ENCODE measurements at regions not wholly inside any gene's neighbourhood (a gene's known extent, or its start where the extent isn't known, plus 50 kb on each side); places are given as distances from the start of the nearest gene placed in this dataset.
"Not testable (repeated sequence)": the region's sequence is repeated elsewhere in the genome, so short reads cannot be mapped to it uniquely, and the experiment has no call there.

DNA sequence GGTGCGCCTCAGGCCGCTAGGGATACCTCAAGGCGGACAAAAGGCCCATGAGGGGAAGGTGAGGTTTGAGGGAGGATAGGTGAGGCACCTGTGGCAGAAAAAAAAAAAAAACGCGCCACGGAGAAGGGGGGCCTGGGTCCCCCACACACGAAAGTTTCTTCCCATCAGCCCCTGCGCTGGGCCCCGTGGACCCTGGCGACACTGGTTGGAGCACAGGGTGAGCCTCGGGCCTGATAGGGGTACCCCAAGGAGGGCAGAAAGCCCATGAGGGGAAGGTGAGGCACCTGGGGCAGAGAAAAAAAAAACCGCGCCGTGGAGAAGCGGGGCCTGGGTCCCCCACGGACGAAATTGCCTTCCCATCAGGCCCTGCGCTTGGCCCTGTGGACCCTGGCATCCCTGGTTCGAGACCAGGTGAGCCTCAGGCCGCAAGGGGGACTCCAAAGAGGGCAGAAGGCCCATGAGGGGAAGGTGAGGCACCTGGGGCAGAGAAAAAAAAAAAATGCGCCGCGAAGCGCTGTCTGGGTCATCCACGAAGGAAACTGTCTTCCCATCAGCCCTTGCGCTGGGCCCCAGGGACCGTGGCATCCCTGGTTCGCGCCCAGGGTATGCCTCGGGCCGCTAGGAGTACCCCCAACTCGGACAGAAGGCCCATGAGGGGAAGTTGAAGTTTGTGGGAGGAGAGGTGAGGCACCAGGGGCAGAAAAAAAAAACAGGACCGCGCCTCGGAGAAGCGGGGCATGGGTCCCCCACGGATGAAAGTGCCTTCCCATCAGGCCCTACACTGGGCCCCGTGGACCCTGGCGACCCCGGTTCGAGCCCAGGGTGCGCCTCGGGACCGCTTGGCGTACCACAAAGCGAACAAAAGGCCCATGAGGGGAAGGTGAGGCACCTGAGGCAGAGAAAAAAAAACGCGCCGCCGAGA is 226.2 kb downstream of the CCDC74A start:
- FAIRE-seq = no peak

- FAIRE-seq = no peak
Measured at GRCh38 chr2:131754929-131755720, 227.4 kb downstream of the CCDC74A start.

- no peak for FAIRE-seq
Measured at GRCh38 chr2:131756141-131756907, 228.6 kb downstream of the CCDC74A start.

- FAIRE-seq = not testable (repeated sequence)
Measured at GRCh38 chr2:131758941-131759340, 231.3 kb downstream of the CCDC74A start.

DNA sequence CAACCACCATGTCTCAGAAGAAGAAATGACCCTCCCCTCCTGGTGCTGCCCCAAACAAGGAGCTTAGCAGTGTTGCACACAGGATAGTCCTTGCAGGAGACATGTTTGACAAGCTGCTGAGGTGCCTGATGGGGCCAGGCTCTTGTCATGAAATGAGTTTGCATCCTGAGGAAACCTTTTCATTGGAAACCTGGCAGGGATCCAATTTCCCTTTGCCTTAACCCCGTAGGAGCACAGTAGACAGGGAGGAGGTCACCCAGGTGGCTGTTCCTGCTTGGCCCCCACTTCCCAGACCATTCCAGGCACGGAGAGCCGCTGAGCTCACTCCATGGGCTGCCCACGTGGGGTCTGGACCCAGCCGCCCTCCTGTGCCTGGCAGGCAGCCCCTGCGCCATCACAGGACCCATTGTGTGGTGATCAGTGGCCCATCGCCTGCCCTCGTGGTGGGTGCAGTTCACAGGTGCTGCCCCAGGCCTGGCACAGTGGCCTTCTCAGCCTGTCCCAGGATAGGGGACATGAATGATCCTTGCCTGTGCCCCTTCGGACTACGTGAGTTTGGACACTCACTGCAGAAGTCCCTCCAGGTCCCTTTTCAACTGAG is 247.4 kb downstream of the CCDC74A start:
- FAIRE-seq = not testable (repeated sequence)

DNA sequence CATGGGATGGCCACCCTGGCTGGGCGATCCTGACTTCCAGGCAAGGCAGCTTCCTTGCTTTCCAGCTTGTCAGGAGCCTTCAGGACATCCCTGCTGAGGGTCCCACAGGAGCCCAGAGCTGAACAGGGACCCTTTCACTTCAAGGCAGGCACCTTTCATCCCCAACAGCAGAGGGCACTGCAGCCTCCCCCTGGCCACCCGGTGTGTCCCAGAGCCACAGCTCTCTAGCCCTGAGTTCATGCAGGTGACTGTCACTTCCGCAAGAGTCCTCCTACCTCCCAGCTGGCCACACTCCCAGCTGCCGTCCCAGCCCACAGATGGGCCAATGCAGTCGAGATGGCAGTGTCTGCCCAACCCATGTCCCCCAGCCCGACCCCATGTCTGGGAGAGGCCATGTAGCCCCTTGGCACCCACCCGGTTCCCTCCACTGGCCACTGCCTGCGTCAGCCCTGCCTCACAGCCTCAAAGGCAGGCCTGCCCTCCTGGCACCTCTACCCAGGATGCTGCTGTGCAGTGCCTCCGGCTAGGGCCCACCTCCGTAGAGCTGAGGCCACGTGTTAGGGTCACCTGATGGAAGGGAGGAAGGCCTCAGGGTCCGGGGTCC is 248.3 kb downstream of the CCDC74A start:
- not testable (repeated sequence) for FAIRE-seq

DNA sequence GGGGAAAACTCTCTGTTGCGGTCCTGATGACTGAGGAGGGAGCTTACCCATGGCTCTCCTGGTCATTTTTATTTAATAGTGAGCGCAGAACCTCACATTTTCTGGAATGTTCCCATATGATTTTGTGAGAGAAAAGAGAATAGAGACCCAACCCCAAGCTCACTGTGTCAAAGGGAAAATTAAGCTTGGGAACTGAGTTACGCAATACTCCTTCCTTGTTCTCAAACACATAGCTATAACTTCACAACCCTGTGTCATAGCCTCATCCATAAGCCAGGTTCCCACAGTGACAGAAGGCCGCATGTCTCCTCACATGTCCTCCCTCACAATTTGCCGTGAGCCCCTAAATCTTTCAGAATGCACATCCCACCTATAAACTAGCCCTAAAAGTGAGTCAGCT is 252.8 kb downstream of the CCDC74A start:
- FAIRE-seq = not testable (repeated sequence)

GRCh38 chr2:131801210-131801744 is 273.6 kb downstream of the CCDC74A start:
- no peak for FAIRE-seq

- FAIRE-seq = not testable (repeated sequence)
Measured at GRCh38 chr2:131801745-131802350, 274.2 kb downstream of the CCDC74A start.

DNA sequence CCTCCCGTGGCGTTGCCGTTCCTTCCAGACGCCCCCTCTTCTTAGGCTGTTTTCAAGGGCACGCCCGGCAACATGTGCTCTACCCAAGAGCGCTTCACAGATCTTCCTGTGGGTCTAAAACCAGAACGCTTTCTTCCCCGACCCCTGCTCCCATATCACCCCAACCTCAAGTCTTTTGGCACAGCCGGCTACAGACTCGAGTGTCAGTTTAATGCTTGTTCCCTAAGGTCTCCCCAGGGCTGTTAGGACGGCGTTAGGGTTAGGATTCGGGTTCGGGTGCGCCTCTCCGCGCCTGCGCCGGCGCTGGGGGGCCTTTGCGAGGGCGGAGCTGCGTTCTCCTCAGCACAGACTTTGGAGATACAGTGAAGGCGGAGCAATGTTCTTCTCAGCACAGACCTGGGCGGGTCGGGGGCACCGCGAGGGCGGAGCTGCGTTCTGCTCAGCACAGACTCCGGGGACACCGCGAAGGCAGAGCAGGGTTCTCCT is 274.7 kb downstream of the CCDC74A start:
- FAIRE-seq = not testable (repeated sequence)

- FAIRE-seq = not testable (repeated sequence)
Measured at GRCh38 chr2:131803237-131803636, 275.5 kb downstream of the CCDC74A start.

DNA sequence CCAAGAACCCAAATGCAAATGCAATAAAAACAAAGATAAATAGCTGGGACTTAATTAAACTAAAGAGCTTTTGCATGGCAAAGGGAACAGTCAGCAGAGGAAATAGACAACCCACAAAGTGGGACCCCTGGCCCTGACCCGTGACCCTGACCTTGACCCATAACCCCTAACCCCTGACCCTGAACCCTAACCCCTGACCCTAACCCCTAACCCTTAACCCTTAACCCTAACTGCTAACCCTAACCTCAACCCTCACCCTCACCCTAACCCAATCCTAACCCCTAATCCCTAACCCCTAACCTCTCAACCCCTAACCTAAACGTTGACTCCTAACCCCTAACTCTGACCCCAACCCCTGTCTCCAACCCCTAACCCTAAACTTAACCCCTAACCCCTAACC is 284.9 kb downstream of the CCDC74A start:
- not testable (repeated sequence) for FAIRE-seq

- FAIRE-seq = not testable (repeated sequence)
Measured at GRCh38 chr2:131813378-131813777, 285.7 kb downstream of the CCDC74A start.

DNA sequence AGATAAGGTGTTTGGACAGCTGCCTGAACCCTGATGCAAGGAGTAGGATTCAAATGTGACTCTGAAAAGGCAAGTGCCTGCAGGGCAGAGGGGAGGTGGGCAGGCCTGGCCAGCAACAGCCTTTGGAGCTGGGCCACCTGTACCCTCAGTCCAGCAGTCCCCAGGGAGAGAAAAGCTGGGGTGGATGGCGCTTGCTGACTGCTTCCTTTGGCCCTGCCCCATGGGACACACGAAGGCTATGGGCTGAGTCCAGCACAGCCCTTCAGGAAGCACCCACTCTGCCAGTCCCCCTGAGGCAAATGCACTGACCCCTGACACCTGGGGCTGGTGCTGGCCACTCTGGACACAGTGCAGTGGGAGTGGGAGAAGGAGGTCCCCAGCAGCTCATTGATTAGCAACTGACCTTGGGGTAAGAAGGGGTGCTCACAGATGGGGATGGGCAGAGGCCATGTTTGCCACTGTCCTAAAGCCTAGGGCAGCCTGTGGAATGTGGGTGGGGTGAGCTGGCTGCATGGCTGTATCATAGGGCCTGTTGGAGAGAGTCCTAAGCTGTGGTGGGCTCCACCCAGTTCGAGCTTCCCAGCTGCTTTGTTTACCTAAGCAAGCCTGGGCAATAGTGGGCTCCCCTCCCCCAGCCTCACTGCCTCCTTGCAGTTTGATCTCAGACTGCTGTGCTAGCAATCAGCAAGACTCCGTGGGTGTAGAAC is 290.7 kb downstream of the CCDC74A start:
- FAIRE-seq = not testable (repeated sequence)

DNA sequence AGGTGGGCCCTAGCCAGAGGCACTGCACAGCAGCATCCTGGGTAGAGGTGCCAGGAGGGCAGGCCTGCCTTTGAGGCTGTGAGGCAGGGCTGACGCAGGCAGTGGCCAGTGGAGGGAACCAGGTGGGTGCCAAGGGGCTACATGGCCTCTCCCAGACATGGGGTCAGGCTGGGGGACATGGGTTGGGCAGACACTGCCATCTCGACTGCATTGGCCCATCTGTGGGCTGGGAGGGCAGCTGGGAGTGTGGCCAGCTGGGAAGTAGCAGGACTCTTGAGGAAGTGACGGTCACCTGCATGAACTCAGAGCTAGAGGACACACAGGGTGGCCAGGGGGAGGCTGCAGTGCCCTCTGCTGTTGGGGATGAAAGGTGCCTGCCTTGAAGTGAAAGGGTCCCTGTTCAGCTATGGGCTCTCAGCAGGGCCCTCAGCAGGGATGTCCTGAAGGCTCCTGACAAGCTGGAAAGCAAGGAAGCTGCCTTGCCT is 294.6 kb downstream of the CCDC74A start:
- not testable (repeated sequence) for FAIRE-seq

DNA sequence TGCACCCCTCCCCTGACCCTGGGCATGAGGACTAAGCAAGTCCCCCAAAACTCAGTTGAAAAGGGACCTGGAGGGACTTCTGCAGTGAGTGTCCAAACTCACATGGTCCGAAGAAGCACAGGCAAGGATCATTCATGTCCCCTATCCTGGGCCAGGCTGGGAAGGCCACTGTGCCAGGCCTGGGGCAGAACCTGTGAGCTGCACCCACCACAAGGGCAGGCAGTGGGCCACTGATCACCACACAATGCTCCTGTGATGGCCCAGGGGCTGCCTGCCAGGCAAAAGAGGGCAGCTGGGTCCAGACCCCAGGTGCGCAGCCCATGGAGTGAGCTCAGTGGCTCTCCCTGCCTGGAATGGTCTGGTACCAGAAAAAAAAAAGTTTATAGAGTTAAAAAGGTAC is 295.4 kb downstream of the CCDC74A start:
- FAIRE-seq = not testable (repeated sequence)

- peak; percentile 31 for FAIRE-seq
Measured at GRCh38 chr2:131824986-131825385, 297.3 kb downstream of the CCDC74A start.

DNA sequence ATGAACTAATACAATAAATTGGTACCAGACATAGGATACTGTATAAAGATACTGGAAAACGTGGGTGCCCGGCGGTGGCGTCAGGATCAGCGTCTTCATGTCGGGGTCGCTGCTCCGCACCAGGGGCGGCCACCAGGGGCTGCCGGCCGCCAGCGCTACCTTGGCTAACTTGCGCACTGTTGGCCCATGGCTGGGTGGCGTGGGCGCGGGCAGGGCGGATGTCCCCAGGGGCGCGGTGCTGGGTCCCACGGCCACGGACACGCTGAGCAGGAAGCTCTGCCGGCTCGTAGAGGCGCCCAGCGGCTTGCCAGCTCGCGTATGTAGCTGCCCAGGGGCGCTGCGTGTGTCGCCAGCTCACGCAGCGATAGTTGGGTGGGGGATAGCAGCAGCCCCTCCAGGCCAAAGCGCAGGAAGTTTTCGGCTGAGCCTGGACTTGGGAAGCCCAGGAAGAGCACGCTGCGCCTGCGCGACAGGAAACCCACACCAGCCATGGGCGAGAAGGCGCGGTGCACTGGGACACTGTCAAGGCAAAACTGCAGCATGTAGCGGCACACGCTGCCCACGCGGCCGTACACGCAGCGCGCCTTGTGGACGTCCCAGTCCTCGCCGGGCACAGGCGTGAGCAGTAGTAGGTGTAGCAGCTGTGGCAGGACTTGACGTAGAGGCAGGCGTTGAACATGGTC is 299.9 kb downstream of the CCDC74A start:
- no peak for FAIRE-seq

GRCh38 chr2:131828164-131828561 is 300.5 kb downstream of the CCDC74A start:
- no peak for FAIRE-seq
